ENCODE measurements at regions not wholly inside any gene's neighbourhood (a gene's known extent, or its start where the extent isn't known, plus 50 kb on each side); places are given as distances from the start of the nearest gene placed in this dataset.

DNA sequence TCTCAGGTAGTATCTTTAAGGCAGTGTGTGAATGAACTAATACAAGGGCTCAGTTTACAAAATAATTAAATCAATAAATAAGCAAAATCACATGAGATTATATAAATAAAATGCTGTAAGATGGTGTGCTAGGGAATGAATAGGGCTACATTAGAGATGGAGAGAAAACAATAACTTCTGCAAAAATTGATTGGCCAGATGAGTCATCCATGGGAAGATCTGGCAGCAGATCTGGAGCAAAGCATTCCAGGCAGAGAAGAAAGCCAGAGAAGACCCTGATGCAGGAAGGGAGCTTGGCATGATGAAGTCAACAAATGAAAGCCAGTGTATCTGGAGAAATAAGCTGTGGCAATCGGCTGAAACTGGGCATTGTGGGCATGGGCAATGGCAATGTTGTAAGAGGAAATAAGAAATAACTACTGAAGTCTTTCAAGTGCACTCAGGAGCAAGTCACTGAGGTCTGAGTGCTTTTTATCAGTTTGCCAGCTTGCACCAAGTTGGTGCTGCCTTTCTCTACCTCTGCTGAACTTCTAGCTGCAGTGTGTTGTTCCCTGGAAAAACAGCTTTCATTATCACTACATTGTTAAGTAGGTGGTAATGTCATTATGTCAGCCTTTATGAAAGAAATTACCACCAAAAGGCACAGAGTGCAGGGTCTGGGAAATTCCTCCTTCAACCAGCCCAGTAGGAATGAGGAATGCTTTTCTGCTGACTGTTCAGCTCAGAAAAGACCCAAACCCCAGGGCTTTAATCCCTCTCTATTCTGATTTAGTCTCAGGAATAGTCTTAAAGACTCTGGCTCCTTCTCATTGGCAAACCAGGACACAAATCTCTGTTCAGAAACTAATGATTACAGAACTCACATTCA lies 231.6 kb downstream of the HTR1B start:
- in situ Hi-C loops (cut with HindIII; ENCODE audit: low pct_unique_long_range_greater_than_20kb, low sequenced_read_pairs): no loop called here
- no peak for DNase-seq (ENCODE audit: low read depth, low spot score)

DNA sequence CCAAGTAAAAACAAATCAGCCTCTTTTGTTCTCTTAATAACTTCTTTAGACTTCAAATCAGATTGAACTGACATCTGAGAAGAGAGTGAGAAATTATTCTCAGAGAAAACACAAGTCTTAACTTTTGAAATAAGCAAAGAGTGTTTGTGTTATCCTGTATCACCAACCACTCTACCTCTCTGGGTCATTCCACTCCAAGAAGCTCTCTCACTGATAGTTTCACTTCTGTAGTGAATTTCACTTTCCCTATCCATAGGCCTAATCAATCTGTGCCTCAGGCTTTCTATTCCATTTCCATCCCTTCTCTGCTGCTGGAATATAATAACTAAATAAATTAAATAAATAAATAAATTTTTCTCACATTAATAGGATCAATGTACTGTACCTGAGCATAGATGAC lies 235.0 kb downstream of the HTR1B start:
- DNase-seq (ENCODE audit: low read depth, low spot score): no peak
- in situ Hi-C loops (cut with HindIII; ENCODE audit: low pct_unique_long_range_greater_than_20kb, low sequenced_read_pairs): no loop called here

DNA sequence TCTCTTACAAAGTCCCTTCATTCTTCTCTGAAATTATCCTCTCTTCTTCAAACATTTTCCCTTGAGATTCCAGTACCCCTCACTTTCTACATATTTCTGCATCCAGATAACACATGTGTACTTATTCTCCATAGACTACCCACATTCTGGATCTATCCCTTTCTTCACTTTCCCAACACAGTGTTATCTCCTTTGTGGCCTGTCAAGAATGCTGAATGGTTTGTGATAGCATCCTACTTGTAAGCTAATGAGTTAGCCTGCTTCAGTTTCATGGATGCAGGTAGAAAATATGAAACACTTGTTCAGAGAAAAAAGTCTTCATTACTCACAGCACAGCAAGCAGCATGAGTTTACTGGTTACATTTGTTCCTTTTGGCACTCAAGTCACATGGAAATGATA lies 245.4 kb downstream of the HTR1B start:
- DNase-seq (ENCODE audit: low read depth, low spot score): no peak

DNA sequence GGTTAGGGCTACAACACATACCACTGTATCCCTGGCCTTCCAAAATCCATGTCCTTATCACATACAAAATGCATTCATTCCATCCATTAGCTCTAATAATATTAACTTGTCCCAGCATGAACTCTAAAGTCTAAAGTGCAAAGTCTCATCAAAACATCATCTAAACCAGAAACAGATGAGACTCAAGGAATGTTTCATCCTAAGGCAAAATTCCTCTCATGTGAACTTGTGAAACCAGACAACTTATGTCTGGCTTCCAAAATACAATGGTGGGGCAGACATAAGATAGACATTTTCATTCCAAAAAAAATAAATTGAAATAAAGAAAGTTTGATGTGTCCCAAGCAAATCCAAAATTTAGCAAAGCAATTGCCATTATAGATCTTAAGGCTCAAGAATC lies 257.4 kb downstream of the HTR1B start:
- DNase-seq (ENCODE audit: low read depth, low spot score): no peak
- in situ Hi-C loops (cut with HindIII; ENCODE audit: low pct_unique_long_range_greater_than_20kb, low sequenced_read_pairs): no loop called here

More for the DNA sequence above, 245.4 kb downstream of the HTR1B start:
- in situ Hi-C loops (cut with HindIII; ENCODE audit: low pct_unique_long_range_greater_than_20kb, low sequenced_read_pairs): no loop called here

DNA sequence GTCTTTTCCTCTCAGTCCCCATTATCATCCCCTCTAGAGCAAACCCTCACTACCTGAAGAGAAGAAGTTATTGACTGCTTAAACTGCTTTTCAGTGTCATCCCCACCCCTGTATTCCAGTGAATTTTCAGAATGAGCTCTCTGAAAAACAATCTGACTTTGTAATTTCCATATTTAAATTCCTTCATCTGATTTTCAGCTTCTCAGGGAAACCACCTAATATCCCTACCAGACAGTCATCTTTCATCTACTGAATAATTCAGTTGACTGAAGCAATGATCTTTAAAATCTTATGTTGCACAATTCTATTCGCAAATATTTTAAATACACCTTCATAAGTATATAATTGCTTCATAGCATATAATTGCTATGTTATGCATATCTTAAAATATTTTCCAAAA lies 258.7 kb downstream of the HTR1B start:
- in situ Hi-C loops (cut with HindIII; ENCODE audit: low pct_unique_long_range_greater_than_20kb, low sequenced_read_pairs): no loop called here

DNA sequence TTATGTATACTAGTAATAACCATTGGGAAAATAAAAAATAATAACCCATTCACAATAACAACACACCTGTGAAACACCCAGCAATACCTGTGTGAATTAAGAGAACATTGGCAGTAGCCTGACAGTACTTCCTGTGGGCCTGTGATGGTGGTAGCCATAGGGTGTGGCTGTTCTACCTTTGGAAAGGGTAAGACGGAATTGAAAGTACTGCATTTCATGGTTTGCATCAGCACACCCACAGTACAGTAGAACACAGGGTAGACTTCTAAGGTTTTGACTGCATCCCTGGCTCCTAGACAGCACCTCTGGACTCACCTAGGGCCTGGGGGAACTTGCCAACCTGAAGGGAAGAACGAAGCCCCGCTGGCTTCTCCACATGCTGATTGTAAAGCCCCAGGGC lies 279.8 kb downstream of the HTR1B start:
- in situ Hi-C loops (cut with HindIII; ENCODE audit: low pct_unique_long_range_greater_than_20kb, low sequenced_read_pairs): no loop called here
- DNase-seq (ENCODE audit: low read depth, low spot score): no peak

More for the DNA sequence above, 258.7 kb downstream of the HTR1B start:
- no peak for DNase-seq (ENCODE audit: low read depth, low spot score)

DNA sequence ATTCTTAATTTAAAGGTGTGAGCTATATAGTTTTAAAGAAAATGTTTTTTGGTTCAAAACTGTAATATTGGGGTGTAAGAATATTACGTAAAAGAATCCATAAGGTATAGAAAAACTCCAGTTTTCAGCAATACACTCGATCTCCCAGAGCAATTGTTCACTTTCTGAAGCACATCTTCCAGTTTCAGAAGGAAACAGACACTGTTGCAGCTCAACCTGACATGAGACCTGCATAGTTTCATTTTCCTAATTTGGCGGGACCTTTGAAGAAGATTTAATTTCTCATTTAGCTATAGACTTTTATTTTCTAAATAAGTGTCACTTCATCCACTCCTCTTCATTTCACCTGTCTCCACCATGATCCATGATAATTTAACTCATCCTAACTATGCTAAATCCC lies 281.5 kb downstream of the HTR1B start:
- DNase-seq (ENCODE audit: low read depth, low spot score): no peak
- in situ Hi-C loops (cut with HindIII; ENCODE audit: low pct_unique_long_range_greater_than_20kb, low sequenced_read_pairs): no loop called here

DNA sequence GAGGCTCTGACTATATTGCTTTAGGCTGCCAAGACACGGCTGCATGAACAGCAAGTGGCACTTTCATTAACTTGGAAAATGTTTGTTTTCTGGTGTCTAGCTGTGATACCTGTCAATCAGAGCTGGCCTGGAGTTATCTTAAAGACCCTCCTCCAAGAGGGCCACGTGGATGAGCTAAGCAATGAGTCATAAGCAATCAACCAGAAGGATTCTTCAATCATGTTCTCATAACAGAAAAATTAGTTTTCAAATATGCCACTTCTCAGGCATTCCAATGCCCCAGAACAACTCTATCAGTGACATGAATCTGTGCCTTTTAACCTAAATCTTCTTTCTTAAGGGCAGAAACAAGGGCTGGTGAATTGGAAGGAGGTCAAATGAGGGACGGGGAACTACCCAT lies 283.0 kb downstream of the HTR1B start:
- in situ Hi-C loops (cut with HindIII; ENCODE audit: low pct_unique_long_range_greater_than_20kb, low sequenced_read_pairs): no loop called here

DNA sequence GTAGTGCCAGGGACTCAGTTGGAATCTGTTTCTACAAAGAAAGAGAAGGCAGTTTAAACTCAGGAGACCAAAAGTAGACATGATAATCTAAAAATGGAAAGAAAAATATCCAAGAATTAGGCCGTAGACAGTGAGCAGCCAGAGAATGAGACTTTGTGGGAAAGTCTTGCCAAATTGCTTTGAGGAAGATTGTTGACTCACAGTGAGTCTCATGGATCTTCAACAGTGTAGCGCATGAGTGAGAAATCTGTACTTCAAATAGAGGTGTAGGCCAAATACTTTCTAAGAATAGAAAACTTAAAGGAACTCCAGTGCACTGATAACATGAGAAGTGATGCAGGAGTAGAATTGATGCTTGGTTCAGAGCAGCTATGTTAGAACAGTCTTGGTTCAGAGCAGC lies 284.5 kb downstream of the HTR1B start:
- in situ Hi-C loops (cut with HindIII; ENCODE audit: low pct_unique_long_range_greater_than_20kb, low sequenced_read_pairs): no loop called here

More for the DNA sequence above, 283.0 kb downstream of the HTR1B start:
- no peak for DNase-seq (ENCODE audit: low read depth, low spot score)

DNA sequence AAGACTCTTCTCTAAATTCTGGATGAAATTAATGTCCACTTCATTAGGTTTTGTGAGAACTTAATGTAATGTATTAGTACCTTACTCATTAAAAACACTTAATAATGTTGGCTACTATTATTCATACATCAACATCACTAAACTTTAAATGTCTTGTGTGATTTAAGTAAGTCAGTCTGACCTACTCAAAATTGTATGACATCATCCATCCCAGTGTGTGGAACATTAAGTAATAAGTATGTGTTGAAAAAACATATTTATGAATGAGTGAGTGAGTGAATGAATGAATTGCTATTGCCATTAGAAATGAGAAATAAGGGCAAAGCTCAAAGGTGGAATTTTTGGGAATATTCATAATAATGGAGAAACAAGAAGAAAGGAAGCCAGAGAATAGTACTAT lies 285.8 kb downstream of the HTR1B start:
- in situ Hi-C loops (cut with HindIII; ENCODE audit: low pct_unique_long_range_greater_than_20kb, low sequenced_read_pairs): no loop called here
- DNase-seq (ENCODE audit: low read depth, low spot score): no peak

More for the DNA sequence above, 284.5 kb downstream of the HTR1B start:
- DNase-seq (ENCODE audit: low read depth, low spot score): no peak

DNA sequence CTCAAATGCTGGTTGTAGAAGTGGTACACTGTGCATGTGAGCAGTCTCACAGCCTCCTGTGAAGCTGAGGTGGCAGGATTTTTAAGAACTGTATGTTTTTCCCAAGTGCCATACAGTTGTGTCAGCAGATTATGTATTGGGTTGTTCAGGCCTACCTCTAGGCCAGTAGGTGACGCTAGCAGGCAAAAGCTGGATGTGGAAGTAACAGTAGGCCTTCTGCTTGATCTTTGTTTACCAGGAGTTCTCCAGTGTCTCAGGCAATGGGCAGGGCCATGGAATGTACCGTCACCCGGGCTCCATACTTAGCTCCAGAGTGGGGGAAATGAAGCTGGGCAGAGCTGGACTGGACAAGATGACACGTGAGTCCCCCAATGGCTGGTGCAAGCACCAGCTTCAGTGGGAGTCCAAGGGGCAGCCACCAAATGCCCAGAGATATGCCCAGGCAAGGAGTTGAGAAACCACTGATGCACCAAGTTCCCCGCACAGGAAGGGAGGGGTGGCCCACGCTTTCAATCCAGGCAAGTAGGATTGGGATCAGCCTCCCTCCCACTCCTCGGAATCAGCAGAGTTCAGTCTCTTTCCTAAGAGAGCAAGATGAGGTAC lies 289.7 kb downstream of the HTR1B start:
- DNase-seq (ENCODE audit: low read depth, low spot score): peak; percentile 76
- in situ Hi-C loops (cut with HindIII; ENCODE audit: low pct_unique_long_range_greater_than_20kb, low sequenced_read_pairs): no loop called here

DNA sequence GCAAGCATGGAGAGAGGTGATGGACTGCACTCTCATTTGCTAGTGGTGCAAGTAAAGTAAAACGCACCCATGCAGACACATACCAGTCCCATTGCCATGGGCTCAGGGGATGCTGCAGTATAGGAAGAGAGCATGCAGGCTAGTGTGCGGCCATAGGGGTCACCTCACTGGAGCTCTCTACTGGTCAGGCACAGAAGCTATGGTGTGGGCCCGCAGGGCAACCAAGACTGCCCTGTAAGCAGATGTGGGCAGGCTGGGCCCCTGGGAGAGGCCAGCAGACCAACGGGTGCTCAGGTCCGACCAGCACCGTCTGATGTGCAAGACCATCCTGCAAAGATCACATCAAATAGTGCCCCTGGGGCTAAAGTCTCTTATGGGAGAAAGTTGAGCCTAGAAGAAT lies 290.7 kb downstream of the HTR1B start:
- in situ Hi-C loops (cut with HindIII; ENCODE audit: low pct_unique_long_range_greater_than_20kb, low sequenced_read_pairs): no loop called here
- no peak for DNase-seq (ENCODE audit: low read depth, low spot score)

DNA sequence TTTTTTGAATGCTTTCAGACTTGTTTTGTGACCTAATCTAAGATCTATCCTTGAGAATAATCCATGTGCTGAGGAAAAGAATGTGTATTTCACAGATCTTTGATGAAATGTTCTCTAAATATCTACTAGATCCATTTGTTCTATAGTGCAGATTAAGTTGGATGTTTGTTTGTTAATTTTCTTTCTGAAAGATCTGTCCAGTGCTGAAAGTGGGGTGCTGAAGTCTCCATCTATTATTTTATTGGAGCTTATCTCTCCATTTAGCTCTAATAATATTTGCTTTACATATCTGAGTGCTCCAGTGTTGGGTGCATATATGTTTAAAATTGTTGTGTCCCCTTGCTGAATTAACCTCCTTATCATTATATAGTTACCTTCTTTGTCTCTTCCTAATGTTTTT lies 303.6 kb downstream of the HTR1B start:
- in situ Hi-C loops (cut with HindIII; ENCODE audit: low pct_unique_long_range_greater_than_20kb, low sequenced_read_pairs): no loop called here
- no peak for DNase-seq (ENCODE audit: low read depth, low spot score)

DNA sequence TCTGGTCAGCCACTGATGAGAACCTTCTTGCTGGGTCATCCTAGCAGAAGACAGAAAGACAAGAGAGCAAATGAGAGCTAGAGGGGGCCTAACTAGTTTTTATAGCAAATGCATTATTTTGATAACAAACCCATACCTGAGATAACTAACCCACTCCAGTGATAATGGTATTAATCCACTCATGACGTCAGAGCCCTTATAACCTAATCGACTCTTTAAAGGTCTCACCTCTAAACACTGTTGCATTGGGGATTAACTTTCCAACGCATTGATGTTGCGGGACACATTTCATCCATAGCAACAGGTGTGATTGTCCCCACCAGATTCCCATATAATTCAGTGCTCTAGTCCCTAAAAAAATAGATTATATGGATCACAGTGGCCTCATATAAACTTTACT lies 312.1 kb downstream of the HTR1B start:
- in situ Hi-C loops (cut with HindIII; ENCODE audit: low pct_unique_long_range_greater_than_20kb, low sequenced_read_pairs): no loop called here
- no peak for DNase-seq (ENCODE audit: low read depth, low spot score)

DNA sequence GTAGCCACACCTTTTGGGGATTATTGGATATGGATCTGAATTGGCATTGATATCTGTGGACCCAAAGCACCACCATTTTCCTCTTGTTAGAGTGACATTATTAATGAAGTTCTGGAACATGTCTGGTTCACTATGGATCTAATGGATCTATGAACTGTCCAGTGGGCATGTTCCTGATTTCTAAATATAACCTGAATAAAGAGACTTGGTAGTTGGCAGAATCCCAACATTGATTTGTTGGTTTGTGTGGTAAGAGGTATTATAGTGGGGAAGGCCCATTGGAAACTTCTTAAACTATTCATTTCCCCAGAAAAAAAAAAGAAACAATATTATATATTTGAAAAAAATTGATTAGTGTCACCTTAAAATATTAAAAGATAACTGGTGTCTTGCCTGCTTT lies 312.6 kb downstream of the HTR1B start:
- in situ Hi-C loops (cut with HindIII; ENCODE audit: low pct_unique_long_range_greater_than_20kb, low sequenced_read_pairs): no loop called here
- DNase-seq (ENCODE audit: low read depth, low spot score): no peak

DNA sequence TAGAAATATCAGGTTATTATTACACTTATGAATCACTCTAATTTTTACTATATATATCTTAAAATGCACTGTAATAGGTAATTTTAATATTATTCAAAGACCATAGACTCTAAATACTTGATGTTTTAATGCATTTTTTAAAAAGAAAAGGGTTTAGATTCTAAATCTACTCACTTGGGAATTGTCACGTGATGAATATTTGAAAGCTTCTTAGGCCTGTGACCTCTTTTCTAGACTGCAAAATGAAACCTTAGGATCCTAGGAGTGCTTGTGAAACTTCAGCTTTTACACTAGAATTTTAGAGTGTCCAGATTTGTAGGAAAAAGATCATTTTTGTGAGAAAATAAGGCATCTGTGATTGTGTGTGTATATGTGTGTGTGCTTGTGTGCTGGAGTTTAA lies 318.0 kb downstream of the HTR1B start:
- no peak for DNase-seq (ENCODE audit: low read depth, low spot score)
- in situ Hi-C loops (cut with HindIII; ENCODE audit: low pct_unique_long_range_greater_than_20kb, low sequenced_read_pairs): no loop called here

DNA sequence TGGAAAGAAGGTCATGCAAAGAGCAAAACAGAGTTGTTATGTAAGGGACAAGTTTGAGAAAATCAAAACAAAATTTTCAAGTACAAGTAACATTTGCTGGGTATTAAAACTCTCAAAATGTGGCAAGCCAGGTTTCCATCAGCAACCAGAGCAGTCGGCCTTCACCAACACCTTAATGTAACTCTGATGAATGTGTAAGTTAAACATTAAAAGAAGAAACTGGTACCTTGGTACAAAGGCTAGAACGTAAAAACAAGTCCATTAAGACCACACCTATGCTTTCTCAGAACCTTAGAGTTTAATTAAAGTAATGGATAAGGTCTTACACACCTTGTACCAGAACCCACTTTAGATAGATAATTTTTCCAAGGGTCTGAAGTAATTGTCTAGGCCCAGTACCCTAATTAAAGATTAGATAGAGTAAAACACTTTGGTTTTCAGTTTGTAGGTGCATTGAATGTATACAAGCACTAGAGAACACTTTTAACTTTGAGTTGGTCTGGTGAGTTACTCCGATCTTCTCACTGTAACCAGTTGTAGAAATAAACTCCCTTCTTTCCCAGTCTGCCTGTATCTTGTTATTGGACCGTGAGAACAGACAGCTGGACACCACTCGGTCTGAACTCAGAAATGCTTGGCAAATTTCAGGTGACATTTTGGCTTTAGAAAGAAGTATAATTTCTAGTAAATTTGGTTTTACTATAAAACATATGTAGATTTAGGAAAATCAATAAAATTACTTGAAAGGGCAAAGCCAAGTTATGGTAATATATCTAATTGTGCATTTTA lies 319.4 kb downstream of the HTR1B start:
- no peak for DNase-seq (ENCODE audit: low read depth, low spot score)
- in situ Hi-C loops (cut with HindIII; ENCODE audit: low pct_unique_long_range_greater_than_20kb, low sequenced_read_pairs): no loop called here

DNA sequence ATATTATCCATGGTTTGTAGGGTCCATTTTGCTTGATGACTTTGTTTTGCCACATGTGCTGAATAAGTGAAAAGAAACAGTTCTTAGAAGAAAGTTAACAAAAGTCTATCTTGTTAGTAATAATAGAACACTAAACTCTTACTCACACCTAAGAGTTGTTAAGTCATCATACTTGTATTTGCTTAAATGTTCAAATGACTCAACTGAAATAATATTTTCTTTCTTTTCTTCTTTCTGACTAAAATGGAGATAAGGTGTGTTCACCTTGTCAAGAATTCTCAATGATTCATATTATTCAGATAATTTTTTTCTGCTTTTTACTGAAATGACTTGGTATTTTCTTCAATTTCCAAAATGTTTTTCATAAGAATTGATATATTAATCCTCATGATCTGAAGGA lies 327.2 kb downstream of the HTR1B start:
- DNase-seq (ENCODE audit: low read depth, low spot score): no peak
- in situ Hi-C loops (cut with HindIII; ENCODE audit: low pct_unique_long_range_greater_than_20kb, low sequenced_read_pairs): no loop called here

DNA sequence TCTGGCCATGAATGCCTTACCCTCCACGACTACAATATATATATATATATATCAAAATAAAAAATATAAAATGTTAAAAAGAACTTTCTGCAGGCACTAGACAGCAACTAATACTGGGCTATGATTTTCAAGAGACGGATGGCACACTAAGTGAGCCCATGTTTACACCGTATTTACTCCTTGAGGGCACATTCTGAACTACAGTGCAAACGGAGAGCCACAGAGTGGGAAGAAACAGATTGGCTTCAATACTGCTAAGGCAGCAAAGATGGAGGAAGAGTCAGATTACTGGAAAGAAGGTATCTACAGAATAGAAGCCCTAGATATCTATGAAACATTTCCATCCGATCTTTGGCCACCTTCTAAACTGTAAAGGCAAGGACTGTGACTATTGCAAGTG lies 330.3 kb downstream of the HTR1B start:
- in situ Hi-C loops (cut with HindIII; ENCODE audit: low pct_unique_long_range_greater_than_20kb, low sequenced_read_pairs): no loop called here
- DNase-seq (ENCODE audit: low read depth, low spot score): no peak

Measured in SK-MEL-5 (cell line).